ENCODE measurements at regions not wholly inside any gene's neighbourhood (a gene's known extent, or its start where the extent isn't known, plus 50 kb on each side); places are given as distances from the start of the nearest gene placed in this dataset.

- Histone ChIP-seq H3K56ac (ENCODE audit: insufficient read length, low read depth, low read length) (no peak overlapping the region), H4K5ac (ENCODE audit: insufficient read length, low read depth, low read length) (no peak overlapping the region), H2AK5ac (ENCODE audit: insufficient read length, low read length) (no peak overlapping the region), H3K27ac (ENCODE audit: insufficient read length, low read depth, low read length) (no peak overlapping the region), H3K4me2 (ENCODE audit: insufficient read depth, insufficient read length, low read length) (no peak overlapping the region), H2BK20ac (ENCODE audit: low read depth, low read length, poor library complexity, severe bottlenecking) (no peak overlapping the region), H2BK120ac (ENCODE audit: low read depth, low read length, poor library complexity, severe bottlenecking) (no peak overlapping the region), H3K23ac (ENCODE audit: insufficient read length, low read depth, low read length) (no peak overlapping the region), H2BK15ac (ENCODE audit: low read depth, low read length) (no peak overlapping the region), H4K20me1 (ENCODE audit: control insufficient read depth, insufficient read depth, insufficient read length) (no peaks in the 10 kb centered on the region), H4K91ac (ENCODE audit: insufficient read length, low read depth, low read length) (no peak overlapping the region), H2AFZ (ENCODE audit: low read length) (no peak overlapping the region), H2BK5ac (ENCODE audit: insufficient read length, low read length) (no peak overlapping the region), H3K9ac (ENCODE audit: extremely low read depth, insufficient read length, low read length) (no peak overlapping the region), H3K9me3 (ENCODE audit: control insufficient read depth, low read depth, low read length) (no peaks in the 10 kb centered on the region), H2BK12ac (ENCODE audit: insufficient read length, low read depth, low read length) (no peak overlapping the region), H3K79me2 (ENCODE audit: insufficient read depth, low read length) (no peaks in the 10 kb centered on the region), H4K8ac (replicated peaks; ENCODE audit: insufficient read length, low read depth, low read length) (no peak overlapping the region), H3K27me3 (ENCODE audit: insufficient read depth, low read length) (no peaks in the 10 kb centered on the region), H3K79me1 (ENCODE audit: insufficient read depth, low read depth, low read length, poor library complexity, severe bottlenecking) (no peaks in the 10 kb centered on the region), H3K18ac (ENCODE audit: insufficient read length, low read depth, low read length) (no peak overlapping the region), H3K4me1 (ENCODE audit: insufficient read depth, low read length) (no peaks in the 10 kb centered on the region), H3K4ac (ENCODE audit: low read depth, low read length) (no peak overlapping the region), H3T11ph (ENCODE audit: low read length) (no peak overlapping the region), H3K23me2 (ENCODE audit: insufficient read length, low read depth, low read length, poor library complexity, severe bottlenecking) (no peaks in the 10 kb centered on the region), H3K14ac (ENCODE audit: insufficient read depth, low read length) (no peak overlapping the region)
- Mint-ChIP-seq H3K4me3 (no peak overlapping the region), H3K36me3 (ENCODE audit: insufficient read depth in 1 of 3, low read depth in 3 of 3) (no peaks in the 10 kb centered on the region), H3K27ac (no peak overlapping the region), H3K4me1 (no peaks in the 10 kb centered on the region), H3K27me3 (ENCODE audit: low read depth) (peaks cover 2% of the 10 kb centered on the region; the same call in 1 of the 2 replicates), H3K9me3 (no peaks in the 10 kb centered on the region)
- no peak for DNase-seq
- no peak for TF ChIP-seq CTCF (conservative IDR thresholded peaks at IDR 0.05)
- WGBS (ENCODE audit: extremely low coverage, insufficient read length, low lambda C conversion rate), result no CpG with 5 or more reads among the region's 8 CpGs
These were observed 365.9 kb downstream of the JRKL start for GRCh38 chr11:96755752-96756151.
